ENCODE measurements at regions not wholly inside any gene's neighbourhood (a gene's known extent, or its start where the extent isn't known, plus 50 kb on each side); places are given as distances from the start of the nearest gene placed in this dataset.

DNA sequence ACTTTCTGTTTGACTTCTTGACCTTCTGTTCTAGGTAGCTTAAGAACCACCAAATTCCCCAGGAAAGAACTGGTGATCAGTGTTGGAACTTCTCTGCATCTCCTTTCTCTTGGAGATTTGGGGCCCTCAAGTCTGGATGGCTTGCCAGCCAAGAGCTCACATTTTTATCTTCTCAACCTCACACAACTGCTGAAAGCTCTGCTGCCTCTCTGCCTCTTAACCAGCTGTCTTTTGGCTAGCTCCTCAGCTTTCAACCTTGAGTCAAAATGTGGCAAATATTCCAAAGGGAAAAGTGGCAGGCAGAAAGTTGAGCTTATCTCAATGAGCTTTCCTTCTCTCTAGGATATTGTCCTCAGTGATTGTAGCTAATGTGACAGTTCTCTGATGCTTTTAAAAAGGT, 89.2 kb upstream of the CCDC190 start:
- no peak for TF ChIP-seq POLR2AphosphoS5 (IDR thresholded peaks at IDR 0.05; ENCODE audit: low read depth, low read length)
- TF ChIP-seq TAF1 (IDR thresholded peaks at IDR 0.05; ENCODE audit: borderline replicate concordance, insufficient read depth, low read length) = no peak
- no peak for TF ChIP-seq FOXP2 (optimal IDR thresholded peaks at IDR 0.05; ENCODE audit: borderline replicate concordance, extremely low read depth, extremely low read length, insufficient read depth)
- TF ChIP-seq SIN3A (IDR thresholded peaks at IDR 0.05; ENCODE audit: borderline replicate concordance, insufficient read depth, low read length) = no peak

Data from PFSK-1 (cell line).